CD4-positive, alpha-beta T cell treated with Interleukin-10 for 1 hour (primary cell): ENCODE measurements at regions not wholly inside any gene's neighbourhood (a gene's known extent, or its start where the extent isn't known, plus 50 kb on each side); places are given as distances from the start of the nearest gene placed in this dataset.
"Not testable (repeated sequence)": the region's sequence is repeated elsewhere in the genome, so short reads cannot be mapped to it uniquely, and the experiment has no call there.

Experiments used
- DNase-seq: peaks from one replicate; pipeline ENCODE4 v3.0.0-alpha.2; 2020

DNA sequence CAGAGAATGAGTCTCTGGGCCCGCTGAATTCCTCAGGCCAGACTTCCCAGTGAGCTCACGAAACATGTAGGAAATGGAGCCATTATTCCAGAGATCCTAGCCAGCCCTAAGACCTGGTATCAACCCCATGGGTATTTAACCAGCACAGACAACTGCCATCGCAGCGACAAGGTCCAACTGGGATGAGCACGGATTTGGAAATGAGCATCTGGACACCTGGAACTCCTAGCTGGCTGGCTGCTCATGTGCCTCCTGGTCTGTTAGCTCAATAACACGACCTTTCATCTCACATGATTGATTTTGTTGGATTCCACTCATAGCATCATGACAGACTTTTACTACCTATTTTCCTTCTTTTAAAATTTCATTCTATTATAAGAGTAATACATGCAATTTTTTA is 51.0 kb downstream of the POU3F3 start:
- DNase-seq: no peak

DNA sequence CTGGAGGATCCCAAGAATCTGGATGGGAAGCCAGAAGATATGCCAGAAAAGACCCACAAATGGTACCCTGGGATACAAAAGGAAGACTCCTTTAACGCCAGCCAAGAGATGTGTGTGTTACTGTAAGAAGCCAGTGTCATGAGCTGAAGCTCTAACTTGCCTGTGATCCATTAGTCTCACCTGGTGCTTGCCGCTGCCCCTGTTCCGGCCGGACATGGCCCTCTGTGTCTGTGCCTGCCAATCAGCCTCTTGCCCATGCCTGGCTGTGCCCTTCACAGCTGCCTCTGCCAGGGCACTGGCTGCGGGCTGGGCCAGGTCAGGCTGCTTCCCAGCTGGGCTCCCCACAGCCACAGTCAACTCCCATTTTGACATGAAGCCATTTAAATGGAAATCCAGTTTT is 55.4 kb downstream of the POU3F3 start:
- no peak for DNase-seq

DNA sequence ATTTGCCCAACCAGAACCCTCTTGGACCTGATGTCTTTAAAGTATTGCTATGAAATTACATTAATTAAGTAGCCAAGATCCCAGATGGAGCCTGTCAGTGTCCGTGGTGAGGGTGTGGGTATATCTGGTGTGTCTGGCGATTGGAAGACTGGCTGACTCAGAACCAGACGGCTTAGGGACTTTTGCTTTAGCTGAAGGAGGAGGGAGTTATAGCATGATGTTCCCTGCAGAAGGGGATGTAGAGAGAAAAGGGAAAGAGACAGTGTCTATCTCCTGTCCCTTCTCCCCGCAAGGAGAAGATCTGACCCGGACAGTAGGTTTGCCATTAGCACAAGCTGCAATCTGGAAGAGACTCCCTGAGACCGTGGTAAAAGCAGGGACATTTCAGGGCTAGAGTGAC is 60.6 kb downstream of the POU3F3 start:
- no peak for DNase-seq

DNA sequence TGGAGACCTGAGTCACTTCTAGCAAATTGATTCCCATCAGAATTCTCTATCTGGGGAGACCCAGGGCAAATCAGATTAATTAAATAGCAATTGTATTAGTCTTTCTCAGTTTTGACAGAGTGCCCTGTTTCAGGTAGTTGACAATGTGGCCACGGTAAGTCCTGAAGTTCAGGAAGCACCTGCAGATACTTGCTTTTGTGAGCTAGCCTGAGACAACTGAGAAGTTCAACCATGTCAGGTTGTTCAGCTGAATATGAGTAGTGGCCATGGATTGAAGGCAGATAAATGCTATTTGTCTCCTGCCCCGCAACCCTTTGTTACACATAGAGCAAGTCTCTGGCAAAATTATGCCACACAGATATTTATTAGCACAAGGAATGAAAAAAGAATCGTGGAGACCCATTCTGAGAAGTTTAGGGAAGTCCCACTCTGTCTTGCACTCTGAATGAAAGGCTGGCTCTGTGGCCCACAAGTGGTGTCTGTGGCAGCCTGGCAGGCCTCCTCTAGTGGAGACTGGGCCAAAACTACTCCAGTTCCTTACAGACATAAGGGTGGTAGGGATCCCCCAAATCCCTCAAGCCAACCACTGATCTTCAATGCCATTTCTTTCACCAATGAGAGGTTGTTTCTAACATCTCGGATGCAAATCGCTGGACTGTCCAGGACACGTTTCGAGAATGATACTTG is 61.3 kb downstream of the POU3F3 start:
- DNase-seq: no peak

DNA sequence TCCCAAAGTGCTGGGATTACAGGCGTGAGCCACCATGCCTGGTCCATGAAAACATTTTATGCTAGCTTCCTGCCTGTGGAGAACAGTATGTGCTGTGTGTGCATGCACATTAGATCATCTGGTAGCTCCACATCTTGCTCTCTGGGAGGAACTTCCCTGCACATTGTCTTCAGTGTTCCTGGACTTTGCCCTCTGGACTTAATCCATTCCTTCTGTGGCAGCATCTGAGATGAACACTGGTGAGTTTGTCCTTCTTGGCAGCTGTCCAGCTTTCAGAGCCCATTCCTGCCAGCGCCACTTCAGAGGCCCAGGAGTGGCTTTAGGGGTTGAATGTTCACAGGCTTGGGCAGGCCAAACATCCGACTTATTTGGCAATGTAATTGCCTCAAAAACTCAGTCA is 65.2 kb downstream of the POU3F3 start:
- DNase-seq: no peak

DNA sequence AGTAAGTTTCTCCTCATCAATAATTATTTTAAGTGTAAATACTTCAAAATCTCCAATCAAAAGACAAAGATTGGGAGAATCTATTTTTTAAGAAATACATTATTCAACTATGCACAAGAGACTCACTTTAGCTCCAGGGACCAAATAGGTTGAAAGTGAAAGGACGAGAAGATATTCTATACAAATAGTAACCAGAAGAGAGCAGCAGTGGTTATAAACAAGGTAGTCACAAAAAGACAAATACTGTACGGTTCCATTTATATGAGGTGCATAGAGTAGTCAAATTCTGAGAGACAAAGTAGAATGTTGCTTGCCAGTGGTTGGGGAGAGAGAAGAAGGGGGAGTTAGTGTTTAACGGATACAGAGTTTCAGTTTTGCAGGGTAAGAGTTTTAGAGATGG is 69.8 kb downstream of the POU3F3 start:
- DNase-seq: no peak

DNA sequence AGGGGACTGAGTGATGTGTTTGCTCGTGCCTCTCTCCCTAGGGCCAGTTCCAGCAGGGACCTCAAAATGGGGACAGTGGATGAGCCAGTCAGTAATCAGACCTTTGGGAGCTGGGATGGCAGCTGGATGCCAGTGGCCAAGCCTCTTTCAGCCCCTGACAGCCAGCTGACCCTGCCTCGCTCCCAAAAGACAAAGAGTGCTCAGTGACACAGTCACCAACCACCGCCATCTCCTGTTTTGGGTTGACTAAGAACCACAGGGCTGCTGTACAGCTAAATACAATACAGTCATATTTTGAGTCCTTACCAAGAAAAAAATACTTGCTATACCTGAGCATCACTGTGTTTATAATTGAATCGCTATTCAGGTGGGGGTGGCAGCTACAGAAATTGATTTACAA is 75.7 kb downstream of the POU3F3 start:
- DNase-seq: no peak

DNA sequence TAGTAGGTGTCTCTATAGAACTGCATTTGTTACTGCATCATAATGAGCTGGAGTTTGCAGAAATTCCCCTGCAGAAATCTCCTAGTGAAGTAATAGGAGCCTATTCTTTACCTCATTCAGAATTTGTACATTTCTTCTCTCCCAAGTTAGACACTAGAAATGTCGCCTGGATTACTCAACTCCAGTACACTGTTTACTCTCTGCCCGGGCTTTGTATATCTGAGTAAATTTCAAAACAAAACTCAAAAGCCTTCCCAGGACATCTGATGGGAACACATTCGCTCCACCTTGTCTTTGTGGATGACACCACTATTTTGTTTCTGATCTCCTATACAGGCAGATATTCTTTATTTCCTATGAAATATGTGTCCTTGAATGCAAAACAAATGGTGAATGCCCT is 76.8 kb downstream of the POU3F3 start:
- no peak for DNase-seq

DNA sequence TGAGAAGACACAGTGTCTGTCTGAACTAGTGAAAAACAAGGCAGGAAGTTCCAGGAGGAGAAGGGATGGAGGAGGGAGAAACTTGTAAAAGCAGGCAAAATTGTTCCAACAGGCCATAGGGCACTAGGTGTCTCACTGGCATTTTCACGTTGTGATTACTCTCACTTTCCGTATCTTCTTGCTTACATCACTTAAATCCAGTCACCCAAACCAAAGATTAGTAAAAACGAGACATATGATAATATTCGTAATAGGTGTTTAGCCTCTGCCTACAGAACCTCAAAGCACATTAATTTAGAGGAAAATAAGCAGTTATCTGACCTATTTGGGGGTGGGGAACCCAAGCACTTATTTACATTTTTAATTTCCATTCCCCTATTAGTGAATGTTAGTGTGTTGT is 78.3 kb downstream of the POU3F3 start:
- no peak for DNase-seq

DNA sequence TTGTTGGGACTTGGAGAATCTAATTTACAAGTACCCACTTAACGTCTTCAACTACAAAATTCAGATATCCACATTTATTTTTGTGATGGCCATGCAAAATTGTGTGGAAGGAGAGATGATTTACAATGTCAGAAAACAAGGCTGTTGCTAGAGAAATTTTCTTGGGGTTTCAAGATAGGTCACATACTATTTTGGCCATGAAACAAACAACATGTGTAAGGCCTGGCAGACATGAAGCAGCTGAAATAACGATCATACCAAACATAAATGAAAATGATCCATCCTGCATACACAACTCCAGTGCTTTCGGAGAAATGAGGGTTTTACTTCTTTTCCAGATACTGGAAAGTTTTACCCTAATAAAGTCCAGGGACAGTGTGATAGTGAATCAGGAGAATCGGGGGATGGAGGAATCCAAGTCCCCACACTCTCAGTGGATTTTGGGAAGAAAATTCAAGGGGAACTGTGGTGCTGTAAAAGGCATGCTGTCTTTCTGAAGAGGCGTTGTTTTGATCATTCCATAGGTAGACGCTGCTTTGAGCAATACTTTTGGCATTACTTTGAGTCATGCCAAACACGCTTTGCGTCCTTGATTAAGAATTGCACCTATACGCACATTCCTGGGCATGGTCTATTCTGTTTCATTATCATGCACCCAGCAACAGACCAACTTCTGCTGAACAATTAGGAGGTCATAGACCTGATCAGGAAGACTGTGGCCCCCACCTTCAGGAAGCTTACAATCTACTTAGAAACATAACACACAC is 79.4 kb downstream of the POU3F3 start:
- DNase-seq: no peak

DNA sequence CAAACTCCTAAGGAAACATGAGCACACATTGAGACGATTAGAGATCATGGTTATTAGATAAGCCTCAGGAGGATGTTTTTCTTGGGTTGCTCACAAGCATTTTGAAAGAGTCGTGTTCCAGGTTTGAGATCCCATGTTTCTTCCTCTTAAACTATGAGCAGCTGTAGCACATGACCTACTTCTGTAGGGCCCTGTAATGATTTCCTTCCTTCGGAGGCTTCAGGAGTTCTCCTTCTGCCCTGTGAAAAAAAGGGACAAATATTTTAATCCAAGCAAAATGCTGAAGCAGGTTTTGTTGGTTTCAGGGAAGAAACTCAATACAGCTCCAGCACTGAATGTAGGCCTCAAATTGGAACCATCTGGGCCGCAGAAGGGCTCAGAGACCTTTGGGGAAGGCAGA is 82.6 kb downstream of the POU3F3 start:
- no peak for DNase-seq

DNA sequence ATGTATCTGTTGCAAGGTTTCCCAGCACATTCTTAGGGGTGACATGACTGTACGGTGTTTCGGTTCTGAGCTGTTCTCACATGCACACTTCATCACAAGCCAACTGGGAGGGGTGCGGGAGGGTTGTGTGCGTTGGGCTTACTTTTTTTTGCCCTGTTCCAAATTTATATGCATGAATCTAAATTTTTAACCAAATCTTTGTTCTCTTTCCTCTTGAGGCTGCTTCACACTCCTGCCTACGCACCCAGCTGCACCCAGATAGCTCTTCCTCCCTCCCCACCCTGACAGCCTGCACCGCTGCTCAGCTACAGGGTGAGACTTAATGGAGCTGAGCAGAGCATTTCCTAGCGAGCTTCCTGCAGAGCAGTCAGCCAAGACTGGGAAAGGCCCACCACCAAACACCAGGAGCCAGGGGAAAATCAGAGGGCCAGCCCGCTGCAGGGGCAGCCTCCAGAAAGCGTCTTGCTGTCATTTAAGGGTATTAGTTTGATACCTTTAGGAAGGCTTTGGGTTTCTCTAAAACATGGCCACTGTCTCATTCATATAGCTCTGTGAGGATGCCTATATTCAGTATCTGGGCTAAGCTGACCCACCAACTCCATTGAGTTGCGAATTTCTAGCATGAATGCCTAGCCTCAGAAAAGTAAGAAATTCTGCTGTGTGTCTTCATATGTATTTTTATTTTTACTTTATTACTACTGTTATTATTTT is 84.5 kb downstream of the POU3F3 start:
- DNase-seq: no peak

DNA sequence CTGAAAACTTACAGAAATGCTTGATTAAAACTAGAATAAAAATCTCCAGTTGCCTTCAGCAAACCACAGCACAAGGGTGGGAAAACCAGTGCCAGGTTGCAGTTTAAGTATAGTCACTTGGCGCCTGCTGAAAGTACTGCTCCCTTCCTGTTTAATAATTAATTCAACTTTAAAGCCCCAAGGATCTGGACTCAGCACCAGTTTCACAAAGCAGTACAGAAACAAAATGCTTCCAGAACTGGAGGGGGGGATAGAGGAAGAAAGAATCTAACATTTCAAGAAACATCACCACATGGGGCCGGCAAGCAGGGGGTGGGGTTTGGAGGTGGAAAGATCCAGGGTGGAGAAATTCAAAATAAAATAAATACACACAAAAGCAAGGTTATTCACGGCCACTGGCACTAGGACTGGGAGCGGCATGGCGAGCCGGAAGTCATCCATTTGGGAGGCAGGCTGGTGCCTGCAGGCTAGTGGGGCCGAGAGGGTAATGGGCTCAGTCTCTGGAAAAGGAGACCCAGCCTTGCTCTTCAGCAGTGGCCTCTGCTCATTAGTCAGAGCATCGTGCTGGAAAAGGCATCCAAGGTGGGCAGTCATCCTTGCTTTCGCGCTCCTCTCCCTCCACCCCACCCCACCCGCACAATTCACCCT is 85.8 kb downstream of the POU3F3 start:
- DNase-seq: no peak

DNA sequence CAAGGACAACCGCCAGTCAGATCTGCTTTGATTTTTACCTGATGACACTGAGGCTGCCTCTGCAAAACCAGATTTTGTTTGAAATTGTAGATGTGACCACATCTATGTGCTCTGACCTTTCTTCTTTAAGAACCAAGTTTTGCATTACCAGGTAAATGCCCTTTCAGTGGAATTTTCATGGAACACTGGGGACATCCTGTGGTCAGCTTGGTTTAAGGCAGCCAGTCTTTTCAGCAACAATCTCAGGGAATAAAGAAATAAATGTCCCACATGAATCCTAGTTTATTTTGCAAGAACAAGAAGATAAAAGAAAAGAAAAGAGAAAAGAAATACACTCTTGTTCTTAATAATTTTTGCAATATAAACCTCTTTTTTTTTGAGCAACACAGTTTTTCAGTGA is 90.6 kb downstream of the POU3F3 start:
- peak; percentile 0 for DNase-seq

DNA sequence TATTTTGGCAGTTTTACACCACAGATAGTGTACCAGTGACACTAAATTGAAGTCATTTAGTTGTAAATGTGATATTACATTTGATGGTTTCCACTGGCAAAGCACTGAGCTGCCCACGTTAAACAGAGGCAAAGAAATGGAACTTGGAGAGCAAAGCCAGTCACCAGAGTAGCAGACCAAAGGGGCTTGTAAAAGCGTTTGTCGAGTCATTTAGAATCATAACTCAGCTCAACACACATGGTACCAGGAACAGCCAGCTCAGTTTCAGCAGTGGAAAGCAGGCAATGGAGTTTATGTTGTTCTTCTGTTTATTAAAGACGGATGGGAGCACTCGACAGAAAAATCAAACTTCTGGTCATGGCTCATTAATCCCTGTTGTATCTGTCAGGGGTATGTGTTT is 91.2 kb downstream of the POU3F3 start:
- DNase-seq: no peak

DNA sequence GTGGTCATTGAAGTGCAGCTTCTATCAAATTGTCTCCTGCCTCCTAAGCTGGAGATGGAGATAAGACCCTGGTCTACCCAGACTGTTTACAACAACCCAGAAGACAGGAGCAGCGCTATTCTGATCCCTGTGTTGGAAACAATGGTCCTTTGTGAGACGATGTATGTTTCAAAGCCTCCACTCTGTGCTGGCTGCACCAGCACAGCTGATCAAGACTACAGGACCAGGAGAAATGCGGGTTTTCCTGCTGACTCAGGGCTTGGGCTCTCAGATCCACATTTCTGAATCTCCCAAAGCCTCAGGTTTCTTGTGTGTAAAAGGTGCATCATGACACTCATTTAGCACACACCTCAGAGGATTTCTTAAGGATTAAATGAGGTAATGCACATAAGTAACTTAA is 92.0 kb downstream of the POU3F3 start:
- DNase-seq: no peak

DNA sequence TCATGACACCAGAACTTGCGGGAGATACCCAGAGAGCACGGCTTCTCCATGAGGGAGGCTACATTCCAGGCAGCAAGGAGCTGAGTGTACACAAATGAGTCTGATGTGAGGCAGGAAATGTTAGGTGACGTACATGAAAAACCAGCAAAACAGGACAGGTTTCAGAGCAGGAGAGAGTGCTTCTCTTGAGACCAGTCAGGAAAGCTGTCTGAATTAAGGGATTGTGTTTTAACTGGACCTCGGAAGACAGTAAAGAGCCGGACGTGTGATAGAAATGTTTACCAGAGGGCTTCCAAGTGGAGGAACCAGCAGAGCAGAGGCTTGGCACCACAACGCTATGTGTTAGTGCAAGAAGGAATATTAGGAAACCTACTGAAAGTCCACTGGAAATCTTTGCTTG is 90.4 kb upstream of the MRPS9 start:
- not testable (repeated sequence) for DNase-seq

DNA sequence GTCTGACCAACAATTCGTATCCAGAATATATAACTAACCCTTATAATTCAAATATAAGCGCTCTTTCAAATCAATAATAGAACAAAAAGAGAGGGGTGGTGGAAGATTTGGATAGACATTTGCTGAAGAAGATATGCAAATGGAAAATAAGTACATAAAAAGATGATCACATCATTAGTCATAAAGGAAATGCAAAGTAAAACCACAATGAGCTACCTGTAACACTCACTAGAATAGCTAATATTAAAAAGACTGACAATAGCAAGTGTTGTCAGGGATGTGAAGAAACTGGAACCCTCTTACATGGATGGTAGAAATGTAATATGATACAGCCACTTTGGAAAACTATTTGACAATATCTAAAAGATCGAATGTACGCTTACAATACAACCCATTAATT is 84.9 kb upstream of the MRPS9 start:
- no peak for DNase-seq

DNA sequence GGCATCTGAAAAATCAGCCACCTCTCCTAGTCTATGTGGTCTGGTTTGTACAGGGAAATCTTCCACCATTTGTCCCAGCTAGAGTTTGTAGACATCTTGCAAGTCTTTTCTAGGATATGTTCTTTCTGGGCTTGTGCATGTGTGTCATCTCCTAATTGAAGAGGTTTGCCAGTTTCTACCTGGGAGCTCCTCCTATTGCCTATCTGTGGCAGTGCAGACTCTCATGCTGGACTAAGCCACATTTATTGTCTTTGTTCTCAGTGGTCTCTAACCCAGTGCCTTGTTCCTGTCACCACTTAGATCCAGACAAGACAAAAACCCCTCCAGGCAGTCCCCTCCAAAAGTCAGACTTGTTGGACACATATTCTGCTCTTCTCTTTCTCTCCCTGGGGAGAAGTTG is 72.0 kb upstream of the MRPS9 start:
- no peak for DNase-seq

DNA sequence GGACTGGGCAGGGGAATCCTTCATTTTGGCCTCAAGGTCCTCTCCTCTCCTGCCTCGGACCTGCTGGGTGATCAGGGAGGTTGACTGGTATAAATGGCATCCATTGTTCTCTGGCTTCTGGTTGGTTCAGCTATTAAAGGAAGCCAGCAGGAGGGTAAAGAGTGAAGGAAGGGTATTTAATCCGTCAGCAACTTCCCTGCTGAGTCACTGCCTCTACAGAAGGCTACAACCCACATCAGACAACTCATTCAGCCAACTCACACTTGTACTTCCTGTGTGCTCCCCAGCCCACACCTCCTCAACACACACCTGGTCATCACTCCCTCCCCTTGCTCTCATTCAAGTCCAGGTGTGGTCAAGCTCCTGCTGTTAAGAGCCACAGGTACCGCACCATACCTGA is 68.3 kb upstream of the MRPS9 start:
- DNase-seq: no peak

DNA sequence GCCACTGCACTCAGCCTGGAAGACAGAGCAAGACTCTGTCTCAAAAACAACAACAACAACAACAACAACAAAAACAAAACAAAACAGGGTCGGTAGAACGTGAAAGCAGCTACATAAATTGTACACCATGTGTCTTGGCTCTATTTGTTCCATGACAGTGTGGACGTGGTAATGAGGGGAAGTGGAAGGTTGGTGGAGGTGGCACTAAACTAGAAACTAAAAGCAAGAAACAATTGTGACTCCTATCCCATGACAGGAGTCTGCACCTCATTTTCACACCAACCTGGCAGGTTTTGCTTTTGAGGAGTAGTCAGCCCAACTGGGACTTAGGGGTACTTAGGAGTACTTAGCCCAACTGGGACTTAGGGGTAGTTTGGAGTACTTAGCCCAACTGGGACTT is 62.5 kb upstream of the MRPS9 start:
- DNase-seq: no peak

DNA sequence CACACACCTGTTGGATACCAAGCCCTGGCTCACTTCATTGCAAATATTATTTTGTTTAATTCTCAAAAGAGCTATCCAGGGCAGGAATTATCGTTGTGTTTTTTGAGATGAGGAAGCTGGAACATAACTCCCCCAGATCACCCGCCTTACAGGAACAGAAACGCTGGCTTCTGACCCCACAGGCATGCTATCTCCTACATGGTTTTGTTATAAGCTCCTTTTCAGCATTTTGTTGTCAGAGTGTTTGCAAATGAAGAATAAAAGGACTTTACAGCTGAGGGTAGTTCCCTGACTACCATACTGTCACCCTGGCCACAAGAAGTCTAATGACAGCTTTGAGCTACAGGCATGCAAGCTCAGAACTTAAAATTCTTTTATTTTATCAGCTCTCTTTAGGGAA is 62.0 kb upstream of the MRPS9 start:
- no peak for DNase-seq

DNA sequence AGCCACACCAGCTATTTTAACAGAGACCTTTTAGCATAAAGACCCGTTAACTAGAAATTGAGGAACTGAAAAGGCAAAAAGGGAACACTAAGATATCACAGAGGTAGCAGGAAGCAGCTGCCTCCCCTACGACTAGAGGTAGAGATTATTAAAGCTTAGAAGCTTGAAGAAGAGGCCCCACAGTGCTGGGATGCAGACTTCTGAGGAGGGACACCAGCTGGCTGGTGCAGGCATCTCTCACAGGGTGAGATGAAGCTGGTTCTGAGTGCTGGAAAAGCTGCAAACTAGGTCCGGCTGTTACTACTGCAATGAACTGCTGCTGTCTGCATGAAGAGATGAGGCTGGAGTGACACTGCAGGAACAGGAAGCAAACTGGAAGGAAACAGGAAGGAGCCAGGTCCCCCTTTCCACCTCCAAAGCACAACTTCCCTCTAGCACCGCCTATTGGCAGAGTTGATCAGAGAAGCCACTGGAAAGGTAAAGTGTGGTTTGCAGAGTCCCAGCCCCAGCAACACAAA is 61.2 kb upstream of the MRPS9 start:
- peak; percentile 17 for DNase-seq

DNA sequence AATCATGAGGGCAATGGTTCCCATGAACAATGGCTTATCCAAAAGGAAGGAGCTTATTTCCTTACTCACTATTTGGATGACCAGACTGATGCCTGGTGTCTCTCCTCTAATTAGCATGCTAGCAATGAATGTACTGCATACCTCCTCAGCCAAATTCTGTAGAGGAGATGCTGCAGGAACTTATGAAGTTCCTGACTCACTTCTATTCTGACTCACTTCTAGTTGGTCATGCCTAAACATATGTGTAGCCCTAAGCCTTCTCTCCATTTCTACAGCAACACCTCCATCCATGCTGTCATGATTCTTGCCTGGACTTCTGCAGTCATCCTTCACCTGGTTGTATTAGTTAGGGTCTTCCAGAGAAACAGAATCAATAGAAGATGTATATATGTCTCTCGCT is 59.9 kb upstream of the MRPS9 start:
- no peak for DNase-seq
